SK-N-SH treated with all-trans-retinoic acid at 6 μM for 48 hours (cell line): ENCODE measurements at regions not wholly inside any gene's neighbourhood (a gene's known extent, or its start where the extent isn't known, plus 50 kb on each side); places are given as distances from the start of the nearest gene placed in this dataset.

Experiments
- ARNTL ChIP-seq: fragments of 450-650 bp; formaldehyde crosslinking; IDR thresholded peaks from 2 replicates; pipeline ENCODE4 v1.5.0; 2020; ENCODE audit warnings: low read depth, mild to moderate bottlenecking, moderate library complexity, borderline replicate concordance
- BACH2 ChIP-seq: fragments of 250-450 bp; sonication (Bioruptor Pico); IDR thresholded peaks from 2 replicates; pipeline ENCODE4 v1.9.0; 2021; ENCODE audit warnings: mild to moderate bottlenecking, borderline replicate concordance
- CSDC2 ChIP-seq: fragments of 250-450 bp; sonication (Bioruptor Pico); IDR thresholded peaks from 2 replicates; pipeline ENCODE4 v1.5.0; 2020; ENCODE audit warnings: mild to moderate bottlenecking, moderate library complexity
- ESRRG ChIP-seq: fragments of 250-450 bp; sonication (Bioruptor Pico); IDR thresholded peaks from 2 replicates; pipeline ENCODE4 v1.6.1; 2021; ENCODE audit warnings: mild to moderate bottlenecking
- OSR1 ChIP-seq: fragments of 250-450 bp; sonication (Bioruptor Pico); IDR thresholded peaks from 2 replicates; pipeline ENCODE4 v1.8.0; 2022; ENCODE audit warnings: moderate library complexity, mild to moderate bottlenecking, inconsistent platforms
- PATZ1 ChIP-seq: fragments of 250-450 bp; sonication (Bioruptor Pico); IDR thresholded peaks from 2 replicates; pipeline ENCODE4 v1.8.0; 2020; ENCODE audit warnings: mild to moderate bottlenecking, moderate library complexity, borderline replicate concordance
- POU6F1 ChIP-seq: fragments of 250-450 bp; sonication (Bioruptor Pico); IDR thresholded peaks from 2 replicates; pipeline ENCODE4 v1.8.0; 2021; ENCODE audit warnings: low read depth, mild to moderate bottlenecking, moderate library complexity, borderline replicate concordance
- ZFP3 ChIP-seq: fragments of 250-450 bp; sonication (Bioruptor Pico); IDR thresholded peaks from 2 replicates; pipeline ENCODE4 v1.5.0; 2020; ENCODE audit warnings: mild to moderate bottlenecking, moderate library complexity
- ZFP30 ChIP-seq: fragments of 450-650 bp; formaldehyde crosslinking; IDR thresholded peaks from 2 replicates; pipeline ENCODE4 v1.5.0; 2022; ENCODE audit warnings: mild to moderate bottlenecking, moderate library complexity
- ZNF8 ChIP-seq: fragments of 450-650 bp; formaldehyde crosslinking; IDR thresholded peaks from 2 replicates; pipeline ENCODE4 v1.5.0; 2020; ENCODE audit warnings: mild to moderate bottlenecking, moderate library complexity
- TF ChIP-seq, protein P1 (sequence below): fragments of 250-450 bp; sonication (Bioruptor Pico); IDR thresholded peaks from 2 replicates; pipeline ENCODE4 v1.5.1; 2020; ENCODE audit warnings: low read depth, mild to moderate bottlenecking, moderate library complexity

GRCh38 chr20:58090161-58090560, 138.3 kb downstream of the ANKRD60 start:
- TF ChIP-seq CSDC2 (no peak), ZNF8 (CRISPR knock-in tag) (no peak), BACH2 (CRISPR knock-in tag) (no peak), ARNTL (CRISPR knock-in tag) (no peak), PATZ1 (CRISPR knock-in tag) (no peak), ZFP3 (CRISPR knock-in tag) (no peak), OSR1 (no peak), POU6F1 (CRISPR knock-in tag) (no peak), ESRRG (CRISPR knock-in tag) (no peak), ZFP30 (CRISPR knock-in tag) (no peak)
- TF ChIP-seq, protein P1, sequence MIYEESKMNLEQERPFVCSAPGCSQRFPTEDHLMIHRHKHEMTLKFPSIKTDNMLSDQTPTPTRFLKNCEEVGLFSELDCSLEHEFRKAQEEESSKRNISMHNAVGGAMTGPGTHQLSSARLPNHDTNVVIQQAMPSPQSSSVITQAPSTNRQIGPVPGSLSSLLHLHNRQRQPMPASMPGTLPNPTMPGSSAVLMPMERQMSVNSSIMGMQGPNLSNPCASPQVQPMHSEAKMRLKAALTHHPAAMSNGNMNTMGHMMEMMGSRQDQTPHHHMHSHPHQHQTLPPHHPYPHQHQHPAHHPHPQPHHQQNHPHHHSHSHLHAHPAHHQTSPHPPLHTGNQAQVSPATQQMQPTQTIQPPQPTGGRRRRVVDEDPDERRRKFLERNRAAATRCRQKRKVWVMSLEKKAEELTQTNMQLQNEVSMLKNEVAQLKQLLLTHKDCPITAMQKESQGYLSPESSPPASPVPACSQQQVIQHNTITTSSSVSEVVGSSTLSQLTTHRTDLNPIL (CRISPR knock-in tag), result no peak
